Endothelial cell of umbilical vein (primary cell): ENCODE measurements at regions not wholly inside any gene's neighbourhood (a gene's known extent, or its start where the extent isn't known, plus 50 kb on each side); places are given as distances from the start of the nearest gene placed in this dataset.

ENCODE experiments used
- BruUV-seq: library from RNA; stranded (reverse); fragments of 400-500 nt; replicated peaks from 2 replicates; lab custom pipeline; 2021; lab: Mats Ljungman, UMichigan
- CTCF ChIA-PET: fragments of 300-600, 350-600 bp; sonication (Branson Sonifier 250); formaldehyde crosslinking; loops from one replicate; lab custom pipeline; 2021; ENCODE audit warnings: antibody characterized with exemption, inconsistent platforms; lab: Charles Lee
- POLR2A ChIA-PET: fragments of 300-600, 350-600 bp; sonication (Branson Sonifier 250); formaldehyde crosslinking; loops from one replicate; lab custom pipeline; 2021; ENCODE audit warnings: antibody characterized with exemption, inconsistent platforms; lab: Charles Lee
- DNase-seq: peaks from one replicate; pipeline ENCODE4 v3.0.0-alpha.2; 2011; ENCODE audit warnings: low read depth, low spot score
- FAIRE-seq: peaks from 2 replicates; lab custom pipeline; 2011; peaks lifted over from hg19 to GRCh38; lab: Jason Lieb, UNC
- H2AFZ ChIP-seq: 2 replicates; pipeline ENCODE4 v1.6.0; 2012; ENCODE audit warnings: low read depth, low read length, control low read depth, inconsistent platforms
- H3K27ac ChIP-seq: 2 replicates; pipeline ENCODE4 v1.5.1; 2011; ENCODE audit warnings: low read depth, mild to moderate bottlenecking, control low read depth, low read length, moderate library complexity; ENCODE audit not compliant: insufficient read depth
- H3K27me3 ChIP-seq, 2 experiments: 2 replicates each; pipeline versions ENCODE4 v1.6.0 to v1.6.1; 2011; ENCODE audit warnings: low read length in 2 of 2, mixed read lengths in 1 of 2; ENCODE audit not compliant: control insufficient read depth in 2 of 2, insufficient read depth in 2 of 2
- H3K36me3 ChIP-seq, 2 experiments: 2 replicates in 1 of 2; 3 replicates in 1 of 2; pipeline ENCODE4 v1.5.1; 2011; ENCODE audit warnings: low read length in 2 of 2, mild to moderate bottlenecking in 1 of 2, moderate library complexity in 1 of 2; ENCODE audit not compliant: control insufficient read depth in 2 of 2, insufficient read depth in 2 of 2; ENCODE audit errors: extremely low read depth in 1 of 2
- H3K4me1 ChIP-seq: 3 replicates; pipeline ENCODE4 v1.5.1; 2011; ENCODE audit warnings: mild to moderate bottlenecking, low read length; ENCODE audit not compliant: control insufficient read depth, insufficient read depth; ENCODE audit errors: extremely low read depth
- H3K4me2 ChIP-seq: 2 replicates; pipeline ENCODE4 v1.6.1; 2011; ENCODE audit warnings: low read length, control low read depth, mixed read lengths; ENCODE audit not compliant: insufficient read depth
- H3K4me3 ChIP-seq, 3 experiments: fragments of 200-600 bp in 1 of 3; sonication (generic), shearing (Covaris generic) in 1 of 3; replicated peaks in 1 of 3; 2 replicates each; pipeline ENCODE4 v1.5.1; 2011 to 2016; ENCODE audit warnings: control low read depth in 3 of 3, low read length in 3 of 3, mild to moderate bottlenecking in 2 of 3, inconsistent platforms in 1 of 3, low read depth in 1 of 3, moderate library complexity in 1 of 3; ENCODE audit not compliant: insufficient read depth in 1 of 3
- H3K79me2 ChIP-seq: 2 replicates; pipeline ENCODE4 v1.6.0; 2012; ENCODE audit warnings: low read length, inconsistent platforms; ENCODE audit not compliant: control insufficient read depth, insufficient read depth
- H3K9ac ChIP-seq: replicated peaks from 2 replicates; pipeline ENCODE3; 2011; ENCODE audit warnings: low read length, control low read depth; ENCODE audit not compliant: insufficient read depth; ENCODE audit errors: extremely low read depth
- H3K9me1 ChIP-seq: replicated peaks from 3 replicates; pipeline ENCODE4 v1.6.0; 2011; ENCODE audit warnings: mild to moderate bottlenecking, low read length; ENCODE audit not compliant: control insufficient read depth, insufficient read depth; ENCODE audit errors: extremely low read depth
- H3K9me3 ChIP-seq: replicated peaks from 2 replicates; pipeline ENCODE4 v1.5.1; 2012; ENCODE audit warnings: low read length, inconsistent platforms; ENCODE audit not compliant: control insufficient read depth, insufficient read depth
- H4K20me1 ChIP-seq: replicated peaks from 2 replicates; pipeline ENCODE3; 2011; ENCODE audit warnings: mild to moderate bottlenecking, low read length; ENCODE audit not compliant: control insufficient read depth, insufficient read depth; ENCODE audit errors: extremely low read depth
- EZH2 ChIP-seq: IDR thresholded peaks from 2 replicates; pipeline ENCODE4 v1.6.1; 2012; ENCODE audit warnings: borderline replicate concordance, low read depth, mild to moderate bottlenecking, moderate library complexity, low read length, inconsistent platforms; ENCODE audit not compliant: severe bottlenecking
- FOS ChIP-seq: IDR thresholded peaks from 2 replicates; pipeline ENCODE4 v1.6.1; 2011; ENCODE audit warnings: mild to moderate bottlenecking, low read length, moderate library complexity, borderline replicate concordance; ENCODE audit not compliant: insufficient read depth
- GATA2 ChIP-seq: IDR thresholded peaks from 2 replicates; pipeline ENCODE4 v1.7.0; 2011; ENCODE audit warnings: low read depth, mild to moderate bottlenecking, moderate library complexity, mixed read lengths, low read length; ENCODE audit not compliant: insufficient read length, insufficient read depth
- JUN ChIP-seq: IDR thresholded peaks from 2 replicates; pipeline ENCODE4 v1.6.1; 2011; ENCODE audit warnings: borderline replicate concordance, low read depth; ENCODE audit not compliant: insufficient read length, insufficient read depth
- MAX ChIP-seq: IDR thresholded peaks from 2 replicates; pipeline ENCODE4 v1.6.1; 2011; ENCODE audit not compliant: insufficient read depth, insufficient read length
- MYC ChIP-seq: IDR thresholded peaks from one replicate; pipeline ENCODE4 v1.6.1; 2011; ENCODE audit warnings: mild to moderate bottlenecking, low read depth, low read length
- POLR2A ChIP-seq: IDR thresholded peaks from 2 replicates; pipeline ENCODE4 v1.6.1; 2012; ENCODE audit warnings: low read depth, mild to moderate bottlenecking, control low read depth, low read length
- POLR2AphosphoS5 ChIP-seq: IDR thresholded peaks from 2 replicates; pipeline ENCODE4 v1.6.1; 2012; ENCODE audit warnings: low read depth, mild to moderate bottlenecking, control low read depth, low read length, moderate library complexity; ENCODE audit not compliant: insufficient read depth
- dilution Hi-C: fragments of 300-500 bp; cut with MboI; formaldehyde crosslinking; loops from one replicate; pipeline ENCODE4 v1.15.0; 2019; ENCODE audit warnings: low sequenced_read_pairs; ENCODE audit not compliant: extremely low pct_ligation_motif_present
- intact Hi-C: fragments of 100-400 bp; cut with micrococcal nuclease; formaldehyde crosslinking; loops from one replicate; pipeline ENCODE4 v1.10.0; 2022
- TF ChIP-seq, protein P1 (sequence below), 2 donors: IDR thresholded peaks; 1 replicate in 1 of 2; 2 replicates in 1 of 2; pipeline ENCODE4 v1.5.1; 2011; ENCODE audit warnings: low read length in 2 of 2, mild to moderate bottlenecking in 2 of 2, moderate library complexity in 2 of 2, control low read depth in 1 of 2, inconsistent platforms in 1 of 2, low read depth in 1 of 2; ENCODE audit not compliant: insufficient read depth in 1 of 2; ENCODE audit errors: extremely low read depth in 1 of 2

GRCh38 chrX:113770806-113771205 lies 813.1 kb upstream of the HTR2C start:
- no peak overlapping the region for H2AFZ ChIP-seq
- H3K4me3 ChIP-seq, result no peak overlapping the region
- no peaks in the 10 kb centered on the region for H4K20me1 ChIP-seq
- intact Hi-C loops, result no loop called here
- H3K79me2 ChIP-seq, result no peaks in the 10 kb centered on the region
- H3K36me3 ChIP-seq, result no peaks in the 10 kb centered on the region
- dilution Hi-C loops, result no loop called here
- DNase-seq, result peak; percentile 3
- no peak overlapping the region for H3K27ac ChIP-seq
- TF ChIP-seq POLR2A, result no peak
- no peak for TF ChIP-seq JUN
- no peak for TF ChIP-seq POLR2AphosphoS5
- TF ChIP-seq EZH2, result no peak
- no peak for TF ChIP-seq FOS
- no peak for TF ChIP-seq MAX
- no peak for TF ChIP-seq MYC
- no peak for TF ChIP-seq GATA2
- TF ChIP-seq, protein P1, sequence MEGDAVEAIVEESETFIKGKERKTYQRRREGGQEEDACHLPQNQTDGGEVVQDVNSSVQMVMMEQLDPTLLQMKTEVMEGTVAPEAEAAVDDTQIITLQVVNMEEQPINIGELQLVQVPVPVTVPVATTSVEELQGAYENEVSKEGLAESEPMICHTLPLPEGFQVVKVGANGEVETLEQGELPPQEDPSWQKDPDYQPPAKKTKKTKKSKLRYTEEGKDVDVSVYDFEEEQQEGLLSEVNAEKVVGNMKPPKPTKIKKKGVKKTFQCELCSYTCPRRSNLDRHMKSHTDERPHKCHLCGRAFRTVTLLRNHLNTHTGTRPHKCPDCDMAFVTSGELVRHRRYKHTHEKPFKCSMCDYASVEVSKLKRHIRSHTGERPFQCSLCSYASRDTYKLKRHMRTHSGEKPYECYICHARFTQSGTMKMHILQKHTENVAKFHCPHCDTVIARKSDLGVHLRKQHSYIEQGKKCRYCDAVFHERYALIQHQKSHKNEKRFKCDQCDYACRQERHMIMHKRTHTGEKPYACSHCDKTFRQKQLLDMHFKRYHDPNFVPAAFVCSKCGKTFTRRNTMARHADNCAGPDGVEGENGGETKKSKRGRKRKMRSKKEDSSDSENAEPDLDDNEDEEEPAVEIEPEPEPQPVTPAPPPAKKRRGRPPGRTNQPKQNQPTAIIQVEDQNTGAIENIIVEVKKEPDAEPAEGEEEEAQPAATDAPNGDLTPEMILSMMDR (IDR thresholded peaks at IDR 0.05; ENCODE audit: extremely low read depth in 1 of 2, insufficient read depth in 1 of 2, low read depth in 1 of 2, low read length in 2 of 2), result no peak
- H3K9ac ChIP-seq, result no peak overlapping the region
- ChIA-PET CTCF (no interaction called here), POLR2A (no interaction called here)
- BruUV-seq, result no TSS peak
- H3K9me1 ChIP-seq, result no peaks in the 10 kb centered on the region
- H3K4me1 ChIP-seq, result no peaks in the 10 kb centered on the region
- no peaks in the 10 kb centered on the region for H3K27me3 ChIP-seq
- no peak overlapping the region for H3K4me2 ChIP-seq
- no peak for FAIRE-seq
- no peaks in the 10 kb centered on the region for H3K9me3 ChIP-seq
